KG1 (cell line): ENCODE measurements at regions not wholly inside any gene's neighbourhood (a gene's known extent, or its start where the extent isn't known, plus 50 kb on each side); places are given as distances from the start of the nearest gene placed in this dataset.
"Not testable (repeated sequence)": the region's sequence is repeated elsewhere in the genome, so short reads cannot be mapped to it uniquely, and the experiment has no call there.

ENCODE experiments used
- DNase-seq: peaks from one replicate; lab custom pipeline; 2025; lab: John Stamatoyannopoulos, UW

DNA sequence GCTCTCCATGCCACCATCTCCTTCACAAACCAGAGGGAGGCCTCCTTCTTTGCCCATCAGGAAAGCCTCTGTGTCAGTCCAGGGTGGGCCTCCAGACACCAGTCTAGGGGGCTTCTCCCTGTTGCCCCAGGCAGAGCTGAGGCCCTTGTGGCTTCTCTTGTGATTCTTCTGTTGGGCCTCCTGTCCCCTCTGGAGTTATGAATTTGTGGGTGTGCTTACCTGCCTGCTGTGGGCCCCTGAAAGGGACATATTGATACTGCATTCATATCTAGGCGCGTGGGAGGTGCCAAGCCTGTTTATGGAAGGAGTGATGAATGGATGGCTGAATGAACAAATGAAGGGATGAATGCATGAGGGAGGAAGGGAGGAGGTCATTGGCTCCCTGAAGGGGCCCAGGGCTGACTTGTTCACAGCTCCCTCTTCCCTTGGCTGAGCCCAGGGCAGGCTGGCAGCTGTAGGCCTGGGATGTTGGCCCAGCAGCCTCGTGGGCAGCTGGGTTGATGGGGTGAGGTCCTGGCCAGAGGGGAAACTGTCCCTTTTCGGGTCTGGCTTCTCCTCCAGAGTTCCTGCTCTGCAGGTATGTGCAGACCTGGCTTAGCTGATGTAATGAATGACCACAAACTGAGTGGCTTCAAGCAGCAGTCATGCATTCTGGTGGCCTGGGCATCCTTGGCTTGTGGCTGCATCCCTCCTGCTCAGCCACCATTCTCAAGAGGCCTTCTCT, 195.4 kb downstream of the GOLGA6L6 start:
- no peak for DNase-seq

DNA sequence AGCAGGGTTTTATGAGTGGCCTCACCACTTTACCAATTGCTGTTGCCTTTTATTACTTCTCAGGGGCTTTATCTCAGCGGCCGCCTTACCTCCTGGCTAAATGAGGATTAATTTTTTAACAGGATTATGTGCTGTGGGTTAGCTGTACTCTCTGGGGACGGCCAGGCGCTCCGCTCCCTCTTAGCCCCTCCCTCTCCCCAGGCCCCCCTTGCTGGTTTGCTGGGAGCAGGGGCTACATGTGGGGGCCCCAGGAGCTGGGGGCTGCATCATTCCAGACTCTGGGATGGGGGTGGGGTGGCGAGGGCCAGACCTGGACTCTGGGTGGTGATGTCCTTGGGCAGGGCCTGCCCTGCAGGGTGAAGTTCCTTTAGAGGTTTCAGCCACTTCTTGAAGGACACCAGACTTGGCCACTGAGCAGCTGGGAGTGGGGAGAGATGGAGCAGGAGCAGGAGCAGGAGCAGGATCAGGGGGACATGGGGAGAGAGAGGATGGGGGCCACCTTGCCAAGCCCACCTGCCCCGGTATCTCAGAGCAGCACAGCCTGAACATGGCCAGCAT, 196.1 kb downstream of the GOLGA6L6 start:
- DNase-seq, result no peak

DNA sequence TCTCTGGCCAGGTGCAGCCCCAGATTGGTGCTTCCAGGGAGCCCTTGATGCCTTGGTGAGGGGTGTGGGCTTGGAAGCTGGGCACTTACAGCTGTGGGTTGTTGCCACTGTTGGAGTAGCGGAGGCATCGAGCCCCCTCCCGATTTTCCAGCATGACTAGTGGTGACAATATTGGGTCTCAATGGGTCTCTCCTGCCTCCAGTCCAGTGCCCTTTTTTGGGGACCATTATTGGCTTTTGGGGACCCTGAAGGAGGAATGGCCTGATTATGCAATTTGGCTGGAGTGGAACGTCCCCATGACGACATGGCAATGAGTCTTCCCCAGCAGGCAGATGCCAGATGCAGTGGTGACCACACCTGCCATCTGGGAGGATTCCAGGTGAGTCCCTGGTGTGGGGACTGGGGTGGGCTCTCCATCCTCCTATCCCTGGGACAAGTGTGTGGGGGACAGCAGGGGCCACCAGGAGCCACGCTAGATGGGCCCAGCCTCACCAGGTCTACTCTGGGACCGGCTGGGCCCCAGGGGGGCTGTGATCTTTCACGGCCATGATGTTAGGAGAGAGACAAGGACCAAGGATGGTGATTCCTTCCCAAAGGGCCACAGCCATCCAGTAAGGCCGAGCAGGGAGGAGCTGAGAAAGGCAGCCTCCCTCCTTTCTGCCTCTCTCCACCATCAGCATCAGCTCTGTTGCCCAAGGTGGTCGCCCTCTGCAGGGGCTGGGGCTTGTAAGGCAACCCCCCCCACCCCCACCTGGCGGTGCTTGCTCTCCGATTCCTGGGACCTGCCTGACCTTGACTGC, 196.8 kb downstream of the GOLGA6L6 start:
- DNase-seq, result no peak

DNA sequence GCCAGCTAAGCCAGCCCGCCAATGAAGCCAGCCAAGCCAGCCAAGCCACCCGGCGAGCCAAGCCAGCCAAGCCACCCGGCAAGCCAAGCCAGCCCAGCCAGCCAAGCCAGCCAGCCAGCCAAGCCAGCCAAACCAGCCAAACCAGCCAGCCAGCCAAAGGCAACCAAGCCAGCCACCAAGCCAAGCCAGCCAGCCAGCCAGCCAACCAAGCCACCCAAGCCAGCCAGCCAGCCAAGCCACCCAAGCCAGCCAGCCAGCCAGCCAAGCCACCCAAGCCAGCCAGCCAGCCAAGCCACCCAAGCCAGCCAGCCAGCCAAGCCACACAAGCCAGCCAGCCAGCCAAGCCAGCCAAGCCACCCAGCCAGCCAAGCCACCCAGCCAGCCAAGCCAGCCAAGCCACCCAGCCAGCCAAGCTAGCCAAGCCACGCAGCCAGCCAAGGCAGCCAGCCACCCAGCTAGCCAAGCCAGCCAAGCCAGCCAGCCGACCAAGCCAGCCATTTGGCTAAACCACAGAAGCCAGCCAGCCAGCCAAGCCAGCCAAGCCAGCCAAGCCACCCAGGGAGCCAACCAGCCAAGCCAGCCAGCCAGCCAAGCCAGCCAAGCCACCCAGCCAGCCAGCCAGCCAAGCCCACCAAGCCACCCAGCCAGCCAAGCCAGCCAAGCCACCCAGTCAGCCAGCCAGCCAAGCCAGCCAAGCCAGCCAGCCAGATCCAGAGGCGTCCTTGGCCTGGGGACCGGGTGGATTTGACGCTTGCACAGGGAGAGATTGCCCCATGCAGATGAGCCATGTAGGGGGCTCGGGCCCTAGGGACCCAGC, 198.0 kb downstream of the GOLGA6L6 start:
- not testable (repeated sequence) for DNase-seq

DNA sequence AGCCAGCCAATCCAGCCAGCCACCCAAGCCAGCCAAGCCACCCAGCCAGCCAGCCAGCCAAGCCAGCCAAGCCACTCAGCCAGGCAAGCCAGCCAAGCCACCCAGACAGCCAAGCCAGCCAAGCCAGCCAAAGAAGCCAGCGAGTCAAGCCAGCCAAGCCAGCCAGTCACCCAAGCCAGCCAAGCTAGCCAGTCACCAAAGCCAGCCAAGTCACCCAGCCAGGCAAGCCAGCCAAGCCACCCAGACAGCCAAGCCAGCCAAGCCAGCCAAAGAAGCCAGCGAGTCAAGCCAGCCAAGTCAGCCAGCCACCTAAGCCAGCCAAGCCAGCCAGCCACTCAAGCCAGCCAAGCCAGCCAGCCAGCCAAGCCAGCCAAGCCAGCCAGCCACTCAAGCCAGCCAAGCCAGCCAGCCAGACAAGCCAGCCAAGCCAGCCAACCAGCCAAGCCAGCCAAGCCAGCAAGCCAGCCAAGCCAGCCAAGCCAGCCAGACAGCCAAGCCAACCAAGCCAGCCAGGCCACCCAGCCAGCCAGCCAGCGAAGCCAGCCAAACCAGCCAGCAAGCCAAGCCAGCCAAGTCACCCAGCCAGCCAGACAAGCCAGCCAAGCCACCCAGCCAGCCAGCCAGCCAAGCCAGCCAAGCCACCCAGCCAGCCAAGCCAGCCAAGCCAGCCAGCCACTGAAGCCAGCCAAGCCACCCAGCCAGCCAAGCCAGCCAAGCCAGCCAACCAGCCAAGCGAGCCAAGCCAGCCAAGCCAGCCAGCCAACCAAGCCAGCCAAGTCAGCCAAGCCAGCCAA, 198.8 kb downstream of the GOLGA6L6 start:
- not testable (repeated sequence) for DNase-seq

DNA sequence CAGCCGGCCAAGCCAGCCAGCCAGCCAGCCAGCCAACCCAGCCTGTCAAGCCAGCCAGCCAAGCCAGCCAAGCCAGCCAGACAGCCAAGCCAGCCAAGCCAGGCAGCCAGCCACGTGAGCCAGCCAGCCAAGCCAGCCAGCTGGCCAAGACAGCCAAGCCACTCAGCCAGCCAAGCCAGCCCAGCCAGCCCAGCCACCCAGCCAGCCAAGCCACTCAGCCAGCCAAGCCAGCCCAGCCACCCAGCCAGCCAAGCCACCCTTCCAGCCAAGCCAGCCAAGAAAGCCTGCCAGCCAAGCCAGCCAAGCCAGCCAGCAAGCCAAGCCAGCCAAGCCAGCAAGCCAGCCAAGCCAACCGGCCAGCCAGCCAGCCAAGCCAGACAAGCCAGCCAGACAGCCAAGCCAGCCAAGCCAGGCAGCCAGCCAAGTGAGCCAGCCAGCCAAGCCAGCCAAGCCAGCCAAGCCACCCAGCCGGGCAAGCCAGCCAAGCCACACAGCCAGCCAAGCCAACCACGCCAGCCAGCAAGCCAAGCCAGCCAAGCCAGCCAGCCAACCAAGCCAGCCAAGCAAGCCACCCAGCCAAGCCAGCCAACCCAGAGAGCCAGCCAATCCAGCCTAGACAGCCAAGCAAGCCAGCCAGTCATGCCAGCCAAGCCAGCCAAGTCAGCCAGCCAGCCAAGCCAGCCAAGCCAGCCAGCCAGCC, 199.5 kb downstream of the GOLGA6L6 start:
- no peak for DNase-seq

DNA sequence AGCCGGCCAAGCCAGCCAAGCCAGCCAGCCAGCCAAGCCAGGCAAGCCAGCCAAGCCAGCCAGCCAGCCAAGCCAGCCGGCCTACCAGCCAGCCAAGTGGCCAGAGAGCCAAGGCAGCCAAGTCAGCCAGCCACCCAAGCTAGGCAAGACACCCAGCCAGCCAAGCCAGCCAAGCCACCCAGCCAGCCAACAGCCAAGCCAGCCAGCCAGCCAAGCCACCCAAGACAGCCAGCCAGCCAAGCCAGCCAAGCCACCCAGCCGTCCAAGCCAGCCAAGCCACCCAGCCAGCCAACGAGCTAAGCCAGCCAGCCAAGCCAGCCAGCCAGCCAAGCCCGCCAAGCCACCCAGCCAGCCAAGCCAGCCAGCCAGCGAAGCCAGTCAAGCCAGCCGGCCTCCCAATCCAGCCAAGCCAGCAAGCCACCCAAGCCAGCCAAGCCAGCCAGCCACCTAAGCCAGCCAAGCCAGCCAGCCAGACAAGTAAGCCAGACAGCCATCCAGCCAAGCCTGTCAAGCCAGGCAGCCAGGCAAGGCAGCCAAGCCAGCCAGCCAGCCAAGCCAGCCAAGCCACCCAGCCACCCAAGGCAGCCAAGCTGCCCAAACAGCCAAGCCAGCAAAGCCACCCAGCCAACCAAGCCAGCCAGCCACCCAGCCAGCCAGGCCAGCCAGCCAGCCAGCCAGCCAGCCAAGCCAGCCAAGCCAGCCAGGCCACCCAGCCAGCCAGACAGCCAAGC, 200.5 kb downstream of the GOLGA6L6 start:
- no peak for DNase-seq

DNA sequence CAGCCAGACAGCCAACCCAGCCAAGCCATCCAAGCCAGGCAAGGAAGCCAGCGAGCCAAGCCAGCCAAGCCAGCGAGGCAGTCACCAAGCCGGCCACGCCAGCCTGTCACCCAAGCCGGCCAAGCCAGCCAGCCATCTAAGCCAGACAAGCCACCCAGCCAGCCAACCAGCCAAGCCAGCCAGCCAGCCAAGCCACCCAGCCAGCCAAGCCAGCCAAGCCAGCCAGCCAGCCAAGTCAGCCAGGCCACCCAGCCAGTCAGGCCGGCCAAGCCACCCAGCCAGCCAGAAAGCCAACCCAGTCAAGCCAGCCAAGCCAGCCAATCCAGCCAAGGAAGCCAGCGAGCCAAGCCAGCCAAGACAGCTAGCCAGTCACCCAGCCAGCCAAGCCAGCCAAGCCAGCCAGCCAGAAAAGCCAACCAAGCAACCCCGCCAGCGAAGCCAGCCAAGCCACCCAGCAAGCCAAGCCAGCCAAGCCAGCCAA, 201.2 kb downstream of the GOLGA6L6 start:
- DNase-seq, result no peak

DNA sequence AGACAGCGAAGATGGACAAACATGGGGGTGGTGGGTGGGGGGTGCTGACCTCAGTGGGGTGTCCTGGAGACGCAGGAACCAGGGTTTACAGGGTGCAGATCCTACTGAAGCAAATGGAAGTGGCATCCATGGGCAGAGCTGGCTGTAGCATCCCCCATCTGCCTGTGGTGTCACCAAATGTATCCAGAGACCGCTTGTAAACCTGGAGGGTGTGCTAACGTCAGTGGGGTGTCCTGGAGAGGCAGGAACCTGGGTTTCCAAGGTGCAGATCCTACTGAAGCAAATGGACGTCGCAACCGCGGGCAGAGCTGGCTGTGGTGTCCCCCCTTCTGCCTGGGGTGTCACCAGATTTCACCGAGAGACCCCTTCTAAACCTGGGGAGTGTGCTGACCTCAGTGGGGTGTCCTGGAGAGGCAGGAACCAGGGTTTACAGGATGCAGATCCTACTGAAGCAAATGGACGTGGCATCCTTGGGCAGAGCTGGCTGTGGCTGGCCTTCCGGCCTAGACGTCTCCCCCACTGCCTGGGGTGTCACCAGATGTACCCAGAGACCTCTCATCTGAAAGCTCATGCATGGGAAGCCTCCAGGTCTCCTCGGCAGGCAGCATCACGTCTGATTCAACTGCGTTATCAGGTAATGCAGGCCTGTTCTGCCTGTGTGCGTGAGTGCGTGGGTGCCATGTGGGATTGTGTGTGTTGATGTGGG, 202.4 kb downstream of the GOLGA6L6 start:
- DNase-seq, result not testable (repeated sequence)

DNA sequence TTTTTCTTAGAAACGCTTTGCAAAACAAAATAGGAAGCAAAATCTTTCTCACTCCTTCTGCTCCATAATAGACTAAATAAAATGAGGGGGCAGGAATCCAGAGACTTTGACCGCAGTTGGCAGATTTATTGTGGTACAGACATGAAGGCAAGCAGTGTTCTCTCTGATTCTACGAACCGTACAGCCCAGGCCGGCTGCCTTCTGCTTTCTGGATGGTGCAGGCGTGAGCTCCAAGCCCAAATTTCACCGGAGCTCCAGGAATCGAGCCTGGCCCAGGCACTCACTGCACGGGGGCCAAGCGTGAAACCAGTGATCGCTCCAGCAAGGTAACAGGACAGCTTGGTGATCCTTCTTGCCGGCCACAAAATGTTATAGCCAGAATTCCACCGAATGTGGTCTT, 202.9 kb downstream of the GOLGA6L6 start:
- DNase-seq, result not testable (repeated sequence)

DNA sequence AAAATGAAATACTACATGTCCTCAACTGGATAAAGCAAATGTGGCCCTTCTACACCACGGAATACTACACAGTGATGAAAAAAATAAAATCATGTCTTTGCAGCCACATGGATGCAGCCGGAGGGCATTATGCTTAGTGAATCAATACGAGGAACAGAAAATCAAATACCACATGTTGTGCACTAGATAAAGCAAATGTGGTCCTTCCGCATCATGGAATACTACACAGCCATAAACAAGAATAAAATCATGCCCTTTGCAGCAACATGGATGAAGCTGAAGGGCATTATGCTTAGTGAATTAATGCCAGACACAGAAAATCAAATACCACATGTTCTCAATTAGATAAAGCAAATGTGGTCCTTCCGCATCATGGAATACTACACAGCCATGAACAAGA, 204.4 kb downstream of the GOLGA6L6 start:
- not testable (repeated sequence) for DNase-seq

DNA sequence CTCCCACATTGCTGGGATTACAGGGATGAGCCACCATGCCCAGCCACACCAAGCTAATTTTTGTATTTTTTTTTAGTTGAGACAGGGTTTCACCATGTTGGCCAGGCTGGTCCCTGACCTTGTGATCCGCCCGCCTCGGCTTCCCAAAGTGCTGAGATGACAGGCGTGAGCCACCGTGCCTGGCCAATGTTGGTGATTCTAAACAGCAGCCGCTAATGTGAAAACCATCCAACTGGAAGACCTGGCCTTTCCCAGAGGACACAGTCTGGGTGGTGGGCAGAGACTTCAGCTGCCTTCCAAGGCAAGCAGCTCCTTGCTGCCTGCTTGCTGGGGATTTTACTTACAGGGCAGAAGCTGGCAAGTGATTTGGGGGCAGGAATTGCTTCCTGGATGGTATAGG, 207.1 kb downstream of the GOLGA6L6 start:
- DNase-seq, result not testable (repeated sequence)

DNA sequence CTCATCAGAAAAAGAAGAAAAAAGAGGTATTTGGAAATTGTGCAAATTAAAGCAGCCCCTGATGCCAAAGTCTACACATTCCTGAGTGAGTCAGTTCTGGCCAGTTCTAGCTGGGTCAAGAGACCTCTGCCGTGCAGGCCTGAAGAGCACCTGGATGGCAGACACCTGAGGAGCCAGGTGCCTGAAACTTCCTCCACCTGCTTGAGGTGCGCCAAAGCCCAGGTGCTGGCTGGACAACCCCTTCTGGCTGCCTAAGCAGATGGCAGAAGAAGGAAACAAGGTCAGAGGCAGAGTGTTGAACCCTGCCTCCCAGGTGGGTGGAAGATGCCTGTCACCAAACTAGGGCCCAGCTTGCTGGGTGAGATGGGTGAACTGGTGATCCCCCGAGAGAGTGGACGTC, 215.8 kb downstream of the GOLGA6L6 start:
- DNase-seq, result not testable (repeated sequence)

DNA sequence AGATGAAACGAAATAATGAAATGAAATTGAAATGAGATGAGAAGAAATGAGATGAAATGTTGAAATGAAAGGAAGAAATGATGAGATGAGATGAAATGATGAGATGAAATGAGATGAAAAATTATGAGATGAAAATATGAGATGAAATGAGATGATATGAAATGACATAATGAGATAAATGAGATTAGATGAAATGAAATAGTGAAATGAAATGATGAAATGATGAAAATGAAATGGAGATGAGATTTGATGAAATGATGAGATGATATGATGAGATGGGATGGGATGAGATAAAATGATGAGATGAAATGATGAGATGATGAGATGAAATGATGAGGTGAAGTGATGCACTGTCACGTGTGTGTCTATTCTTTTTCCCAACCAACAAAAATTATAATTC, 224.5 kb downstream of the GOLGA6L6 start:
- not testable (repeated sequence) for DNase-seq

DNA sequence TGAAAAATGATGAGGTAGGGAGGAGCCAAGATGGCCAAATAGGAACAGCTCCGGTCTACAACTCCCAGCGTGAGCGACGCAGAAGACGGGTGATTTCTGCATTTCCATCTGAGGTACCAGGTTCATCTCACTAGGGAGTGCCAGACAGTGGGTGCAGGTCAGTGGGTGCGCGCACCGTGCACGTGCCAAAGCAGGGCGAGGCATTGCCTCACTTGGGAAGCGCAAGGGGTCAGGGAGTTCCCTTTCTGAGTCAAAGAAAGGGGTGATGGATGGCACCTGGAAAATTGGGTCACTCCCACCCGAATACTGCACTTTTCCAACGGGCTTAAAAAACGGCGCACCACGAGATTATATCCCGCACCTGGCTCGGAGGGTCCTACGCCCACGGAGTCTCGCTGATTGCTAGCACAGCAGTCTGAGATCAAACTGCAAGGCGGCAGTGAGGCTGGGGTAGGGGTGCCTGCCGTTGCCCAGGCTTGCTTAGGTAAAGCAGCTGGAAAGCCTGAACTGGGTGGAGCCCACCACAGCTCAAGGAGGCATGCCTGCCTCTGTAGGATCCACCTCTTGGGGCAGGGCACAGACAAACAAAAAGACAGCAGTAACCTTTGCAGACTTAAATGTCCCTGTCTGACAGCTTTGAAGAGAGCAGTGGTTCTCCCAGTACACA, 230.5 kb downstream of the GOLGA6L6 start:
- not testable (repeated sequence) for DNase-seq

DNA sequence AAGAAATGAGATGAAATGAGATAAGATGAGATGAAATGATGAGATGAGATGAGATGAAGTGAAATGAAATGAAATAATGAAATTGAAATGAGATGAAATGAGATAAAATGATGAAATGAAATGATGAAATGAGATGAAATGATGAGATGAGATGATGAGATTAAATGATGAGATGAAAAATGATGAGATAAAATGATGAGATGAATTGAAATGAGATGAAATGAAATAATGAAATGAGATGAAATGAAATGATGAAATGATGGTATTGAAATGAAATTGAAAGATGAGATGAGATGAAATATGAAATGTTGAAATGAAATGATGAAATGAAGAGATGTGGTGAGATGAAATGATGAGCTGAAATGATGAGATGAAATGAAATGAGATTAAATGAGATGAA, 231.0 kb downstream of the GOLGA6L6 start:
- DNase-seq, result no peak

DNA sequence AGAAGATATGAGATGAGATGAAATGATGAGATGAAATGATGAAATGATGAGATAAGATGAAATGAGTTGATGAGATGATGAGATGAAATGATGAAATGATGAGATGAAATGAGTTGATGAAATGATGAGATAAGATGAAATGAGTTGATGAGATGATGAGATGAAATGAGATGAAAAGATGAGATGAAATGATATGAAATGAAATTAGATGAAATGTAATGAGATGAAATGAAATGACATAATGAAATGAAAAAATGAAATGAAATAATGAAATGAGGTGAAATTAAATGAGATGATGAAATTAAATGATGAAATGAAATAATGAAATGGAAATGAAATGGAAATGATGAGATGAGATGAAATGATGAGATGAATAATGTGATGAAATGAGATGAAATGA, 231.6 kb downstream of the GOLGA6L6 start:
- DNase-seq, result not testable (repeated sequence)

DNA sequence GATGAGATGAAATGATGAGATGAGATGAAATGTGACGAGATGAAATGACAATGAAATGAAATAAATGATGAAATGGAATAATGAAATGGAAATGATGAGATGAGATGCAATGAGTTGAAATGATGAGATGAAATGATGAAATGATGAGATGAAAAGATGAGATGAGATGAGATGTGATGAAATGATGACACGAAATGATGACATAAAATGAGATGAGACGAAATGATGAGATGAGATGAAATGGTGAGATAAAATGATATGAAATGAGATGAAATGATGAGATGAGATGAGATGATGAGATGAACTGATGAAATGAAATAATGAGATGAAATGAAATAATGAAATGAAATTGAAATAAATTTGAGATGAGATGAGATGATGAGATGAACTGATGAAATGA, 232.2 kb downstream of the GOLGA6L6 start:
- not testable (repeated sequence) for DNase-seq
